Myocyte (in vitro differentiated cells): ENCODE measurements at regions not wholly inside any gene's neighbourhood (a gene's known extent, or its start where the extent isn't known, plus 50 kb on each side); places are given as distances from the start of the nearest gene placed in this dataset.
A peak's percentile ranks its signal among the peaks of the same experiment; 100 is the strongest.
"Not testable (repeated sequence)": the region's sequence is repeated elsewhere in the genome, so short reads cannot be mapped to it uniquely, and the experiment has no call there.

Source experiments
- DNase-seq: peaks from one replicate; pipeline ENCODE4 v3.0.0-alpha.2; 2012; ENCODE audit warnings: low read depth

DNA sequence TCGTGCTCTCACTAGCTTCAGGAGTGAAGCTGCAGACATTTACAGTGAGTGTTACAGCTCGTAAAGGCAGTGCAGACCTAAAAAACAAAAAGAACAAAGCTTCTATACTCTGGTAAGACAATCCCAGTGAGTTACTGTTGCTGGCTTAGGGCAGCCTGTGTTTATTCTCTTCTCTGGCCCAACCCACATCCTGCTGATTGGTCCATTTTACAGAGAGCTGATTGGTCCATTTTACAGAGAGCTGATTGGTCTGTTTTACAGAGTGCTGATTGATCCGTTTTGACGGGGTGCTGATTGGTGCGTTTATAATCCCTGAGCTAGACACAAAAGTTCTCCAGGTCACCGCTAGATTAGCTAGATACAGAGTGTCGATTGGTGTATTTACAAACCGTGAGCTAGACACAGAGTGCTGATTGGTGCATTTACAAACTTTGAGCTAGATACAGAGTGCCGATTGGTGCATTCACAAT is 158.0 kb downstream of the KLRB1 start:
- not testable (repeated sequence) for DNase-seq

GRCh38 chr12:9449181-9449580 is 158.5 kb downstream of the KLRB1 start:
- DNase-seq, result no peak

- not testable (repeated sequence) for DNase-seq
These were observed 159.1 kb downstream of the KLRB1 start for GRCh38 chr12:9448648-9449047.

- peak; percentile 87 for DNase-seq
These were observed 159.7 kb downstream of the KLRB1 start for GRCh38 chr12:9447791-9448614.

- not testable (repeated sequence) for DNase-seq
These were observed 160.6 kb downstream of the KLRB1 start for GRCh38 chr12:9446883-9447761.

GRCh38 chr12:9440428-9440827 is 167.3 kb downstream of the KLRB1 start:
- not testable (repeated sequence) for DNase-seq

DNA sequence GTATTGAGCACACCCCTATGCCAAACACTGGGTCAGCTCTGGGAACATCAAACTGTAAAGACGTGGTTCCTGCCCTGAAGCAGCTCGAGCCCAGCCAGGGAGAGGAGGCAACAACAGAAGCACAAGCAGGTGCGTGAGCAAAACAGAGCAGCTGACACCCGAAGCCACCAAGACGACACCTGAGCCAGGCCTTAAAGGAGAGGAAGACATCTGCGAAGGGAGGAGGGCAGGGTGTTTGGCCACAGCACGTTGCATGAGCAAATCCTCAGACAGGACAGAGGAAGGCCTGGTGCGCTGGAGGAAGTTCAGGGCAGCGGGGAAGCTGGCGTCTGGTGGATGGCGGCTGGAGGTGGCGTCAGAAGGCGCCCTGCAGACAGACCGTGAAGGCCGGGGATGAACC is 172.0 kb downstream of the KLRB1 start:
- DNase-seq, result not testable (repeated sequence)

- DNase-seq, result not testable (repeated sequence)
These were observed 177.3 kb downstream of the KLRB1 start for GRCh38 chr12:9430385-9430784.

DNA sequence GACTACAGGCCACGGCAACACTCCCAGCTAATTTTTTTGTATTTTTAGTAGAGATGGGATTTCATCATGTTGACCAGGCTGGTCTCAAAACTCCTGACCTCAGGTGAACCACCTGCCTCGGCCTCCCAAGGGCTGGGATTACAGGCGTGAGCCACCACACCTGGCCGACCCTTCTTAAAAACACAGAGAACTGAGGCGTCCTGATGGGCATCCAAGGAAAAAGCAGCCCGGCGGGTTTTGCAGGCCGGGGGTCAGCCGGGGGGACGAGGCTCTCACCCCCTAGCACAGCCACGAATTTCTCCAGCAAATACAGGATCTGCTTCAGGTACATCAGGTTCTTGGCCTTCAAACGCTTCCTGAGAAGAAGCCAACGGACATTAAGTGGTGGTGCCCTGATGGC is 178.9 kb downstream of the KLRB1 start:
- DNase-seq, result not testable (repeated sequence)

- not testable (repeated sequence) for DNase-seq
These were observed 182.3 kb downstream of the KLRB1 start for GRCh38 chr12:9425429-9425828.

GRCh38 chr12:9424175-9424740 is 183.5 kb downstream of the KLRB1 start:
- DNase-seq, result not testable (repeated sequence)

DNA sequence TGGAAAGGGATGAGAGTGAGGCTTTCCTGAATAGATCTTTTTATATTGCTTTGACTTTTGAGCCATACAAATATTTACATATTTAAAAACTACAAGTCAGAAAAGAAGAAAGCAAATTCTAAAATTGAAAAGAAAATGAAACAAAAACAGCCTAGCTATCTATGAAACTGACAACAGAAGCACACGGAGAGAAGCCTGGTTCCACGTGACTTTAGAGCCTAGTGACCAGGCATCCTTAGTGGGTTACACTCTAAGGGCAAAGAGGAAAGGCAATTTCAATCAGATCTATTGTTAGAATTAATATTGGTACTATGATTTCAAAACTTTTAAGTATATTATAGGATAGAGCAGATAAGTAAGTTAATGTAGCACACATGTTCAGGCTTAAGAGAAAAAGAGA is 185.0 kb downstream of the KLRB1 start:
- DNase-seq, result not testable (repeated sequence)

- not testable (repeated sequence) for DNase-seq
These were observed 186.1 kb downstream of the KLRB1 start for GRCh38 chr12:9421520-9422086.

DNA sequence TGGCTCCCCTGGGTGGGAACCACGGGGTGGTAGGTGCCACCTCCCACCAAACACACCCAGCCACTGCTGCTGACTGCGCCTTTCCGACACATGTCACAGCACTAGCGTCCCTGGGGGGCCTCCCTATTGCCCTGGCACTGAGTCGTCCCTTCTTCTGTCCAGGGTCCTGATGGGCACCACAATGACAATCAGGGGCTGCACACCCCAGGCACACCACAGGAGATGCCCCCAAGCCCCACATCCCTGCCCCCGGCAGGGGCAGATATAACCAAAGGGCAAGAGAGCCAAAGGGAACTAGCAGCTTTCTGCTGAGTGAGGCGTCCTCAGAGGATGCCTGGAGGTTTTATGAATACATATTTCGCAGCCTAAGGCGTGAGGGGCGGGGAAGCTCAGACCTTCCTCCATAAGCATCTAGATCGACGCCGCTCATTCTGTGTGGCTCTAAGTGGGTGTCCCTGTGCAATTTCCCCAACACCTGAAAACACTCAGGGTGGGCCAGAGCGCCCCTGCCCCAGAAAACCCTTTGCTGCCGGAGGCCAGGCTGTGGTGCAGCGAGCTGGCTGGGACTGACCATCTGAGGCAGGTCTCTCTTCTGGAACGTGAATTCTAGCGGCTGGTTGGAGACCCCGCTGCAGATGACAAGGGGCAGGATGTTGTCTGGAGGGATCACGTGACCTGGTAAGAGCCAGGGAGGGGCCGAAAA is 186.7 kb downstream of the KLRB1 start:
- not testable (repeated sequence) for DNase-seq

GRCh38 chr12:9418669-9419041 is 189.1 kb downstream of the KLRB1 start:
- DNase-seq, result not testable (repeated sequence)

DNA sequence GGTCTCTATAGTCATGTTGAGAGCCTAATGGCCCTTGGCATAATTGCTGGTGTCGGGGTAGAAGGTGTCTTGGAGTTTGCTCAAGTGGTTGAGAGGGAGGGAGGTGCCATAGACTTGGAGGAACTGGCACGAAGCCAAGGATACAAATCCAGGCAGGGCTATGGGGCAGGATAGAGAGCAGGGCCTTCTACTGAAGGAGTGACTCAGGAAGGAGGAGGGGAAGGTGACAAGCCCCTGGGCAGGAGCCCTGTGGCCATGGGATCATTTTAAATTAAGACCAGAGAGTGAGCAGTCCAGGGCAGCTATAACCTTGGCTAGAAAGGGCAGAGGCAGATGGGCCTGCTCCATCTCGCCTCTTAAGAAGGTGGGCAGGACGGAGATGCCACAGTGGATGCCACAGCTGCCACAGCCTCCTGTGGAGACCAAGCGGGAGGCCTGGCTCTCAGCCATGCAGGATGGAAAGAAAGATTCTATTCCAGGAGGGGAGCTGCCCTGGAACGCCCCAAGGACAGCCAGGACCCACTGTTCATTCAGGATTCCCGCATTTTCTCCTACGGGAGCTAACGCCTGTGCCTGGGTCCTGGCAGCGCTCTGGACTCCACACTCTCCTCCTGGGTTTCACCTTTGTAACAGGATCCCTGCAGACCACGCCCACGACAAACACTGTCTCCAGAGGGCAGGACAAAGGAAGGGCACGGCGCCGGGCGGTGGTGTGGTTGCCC is 189.6 kb downstream of the KLRB1 start:
- DNase-seq, result not testable (repeated sequence)

GRCh38 chr12:9417341-9417740 is 190.4 kb downstream of the KLRB1 start:
- not testable (repeated sequence) for DNase-seq

DNA sequence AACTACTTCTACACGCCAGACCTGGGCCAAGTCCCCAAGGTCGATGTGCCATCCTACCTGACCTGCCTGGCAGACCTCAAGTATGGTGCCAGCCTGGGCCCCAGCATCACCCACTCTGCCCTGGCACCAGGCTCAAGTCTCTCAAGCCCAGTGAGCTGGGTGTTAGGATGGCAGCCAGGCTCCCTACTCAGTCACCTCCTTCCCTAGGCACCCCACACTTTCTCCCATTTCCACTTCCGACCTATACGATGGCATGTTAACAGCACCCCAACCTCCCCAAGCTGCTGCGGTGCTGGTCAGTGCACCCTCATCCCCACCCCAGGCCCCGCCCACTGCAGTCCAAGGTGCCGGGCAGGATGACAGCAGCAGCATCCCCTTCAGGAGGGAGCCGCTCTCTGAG is 191.4 kb downstream of the KLRB1 start:
- not testable (repeated sequence) for DNase-seq

GRCh38 chr12:9415898-9416297 is 191.8 kb downstream of the KLRB1 start:
- peak; percentile 40 for DNase-seq

GRCh38 chr12:9413862-9414261 is 193.9 kb downstream of the KLRB1 start:
- not testable (repeated sequence) for DNase-seq
